HEK293T (cell line): ENCODE measurements at regions not wholly inside any gene's neighbourhood (a gene's known extent, or its start where the extent isn't known, plus 50 kb on each side); places are given as distances from the start of the nearest gene placed in this dataset.

Experiments used
- ELF4 ChIP-seq: fragments of 450-650 bp; IDR thresholded peaks from 2 replicates; pipeline ENCODE4 v1.6.1; 2017; ENCODE audit warnings: antibody characterized with exemption
- L3MBTL2 ChIP-seq: fragments of 450-650 bp; conservative IDR thresholded peaks from 2 replicates; pipeline ENCODE4 v1.6.1; 2016; ENCODE audit warnings: mild to moderate bottlenecking
- NFRKB ChIP-seq: fragments of 450-650 bp; IDR thresholded peaks from 2 replicates; pipeline ENCODE4 v1.6.1; 2016; ENCODE audit warnings: mild to moderate bottlenecking, moderate library complexity

DNA sequence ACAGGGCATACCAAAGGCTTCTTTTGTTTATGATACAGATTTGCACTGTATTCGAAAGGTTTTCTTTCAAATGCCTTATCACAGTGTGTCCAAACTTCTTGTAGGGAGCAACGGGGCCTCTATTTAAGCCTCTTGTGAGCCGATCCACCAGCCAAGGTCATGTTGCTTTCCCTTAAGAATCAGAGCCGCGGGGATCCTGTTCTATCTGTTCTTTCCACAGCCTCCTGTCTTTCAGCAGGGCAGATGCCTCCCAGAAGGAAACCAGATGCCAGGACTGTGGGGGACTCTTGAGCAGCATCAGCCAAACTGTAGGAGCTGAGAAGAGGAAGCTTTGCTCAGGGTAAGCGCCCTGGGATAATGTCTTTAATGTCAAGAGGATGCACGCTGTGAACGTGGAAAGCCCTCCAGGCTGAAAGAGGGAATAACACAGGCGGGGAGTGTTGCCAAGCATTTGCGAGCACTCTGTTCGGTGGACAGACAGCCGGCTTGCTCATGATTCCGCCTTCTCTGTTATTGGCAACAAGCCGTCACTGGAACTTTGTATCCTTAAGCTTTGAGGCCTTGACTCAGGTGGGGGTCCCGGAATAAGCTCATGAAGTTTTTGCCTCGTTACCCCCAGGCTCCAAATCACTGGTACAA is 279.8 kb upstream of the FRG1 start:
- TF ChIP-seq ELF4 = no peak
- no peak for TF ChIP-seq NFRKB
- TF ChIP-seq L3MBTL2 = no peak
